ENCODE measurements at regions not wholly inside any gene's neighbourhood (a gene's known extent, or its start where the extent isn't known, plus 50 kb on each side); places are given as distances from the start of the nearest gene placed in this dataset.

- H3K4me1 ChIP-seq, result no peaks in the 10 kb centered on the region
- H3K27me3 ChIP-seq, result no peaks in the 10 kb centered on the region
- no peak for ATAC-seq
- H3K9me3 ChIP-seq, result peaks cover 0 to 9% (median 0%) of the 10 kb centered on the region in 3 donors
- WGBS, 2 donors (ENCODE audit: low coverage in 1 of 2), result 58 to 66% methylated on average over 3 of the region's 3 CpGs
- TF ChIP-seq POLR2AphosphoS5 (IDR thresholded peaks at IDR 0.05) (no peak), CTCF (IDR thresholded peaks at IDR 0.05) (no peak), POLR2A (IDR thresholded peaks at IDR 0.05) (no peak), EP300 (IDR thresholded peaks at IDR 0.05) (no peak)
- H3K4me3 ChIP-seq, result no peak overlapping the region
- H3K36me3 ChIP-seq, result no peaks in the 10 kb centered on the region
- H3K27ac ChIP-seq, result no peak overlapping the region
These were observed 1120.1 kb upstream of the NCAM2 start for GRCh38 chr21:19878133-19878532.

- Histone ChIP-seq H3K36me3 (no peaks in the 10 kb centered on the region), H3K4me1 (no peaks in the 10 kb centered on the region), H3K9me3 (no peaks in the 10 kb centered on the region), H3K4me3 (no peak overlapping the region), H3K27me3 (no peaks in the 10 kb centered on the region), H3K27ac (no peak overlapping the region)
- TF ChIP-seq POLR2AphosphoS5 (IDR thresholded peaks at IDR 0.05) (no peak), POLR2A (IDR thresholded peaks at IDR 0.05) (no peak), EP300 (IDR thresholded peaks at IDR 0.05) (no peak), CTCF (IDR thresholded peaks at IDR 0.05) (no peak)
- 95 to 98% methylated on average over 10 to 11 of the region's 11 CpGs for WGBS, 2 donors (ENCODE audit: low coverage in 1 of 2)
- ATAC-seq, result no peak
These were observed 1098.6 kb upstream of the NCAM2 start for GRCh38 chr21:19899645-19900044.

- H3K4me1 ChIP-seq, result no peaks in the 10 kb centered on the region
- TF ChIP-seq CTCF (IDR thresholded peaks at IDR 0.05) (no peak), POLR2AphosphoS5 (IDR thresholded peaks at IDR 0.05) (no peak), EP300 (IDR thresholded peaks at IDR 0.05) (no peak), POLR2A (IDR thresholded peaks at IDR 0.05) (no peak)
- no peaks in the 10 kb centered on the region for H3K9me3 ChIP-seq
- H3K36me3 ChIP-seq, result no peaks in the 10 kb centered on the region
- H3K4me3 ChIP-seq, result no peak overlapping the region
- no peak for ATAC-seq
- H3K27ac ChIP-seq, result no peak overlapping the region
- no peaks in the 10 kb centered on the region for H3K27me3 ChIP-seq
- 90 to 100% methylated on average over 1 to 2 of the region's 10 CpGs for WGBS, 2 donors (ENCODE audit: low coverage in 1 of 2)
These were observed 1098.1 kb upstream of the NCAM2 start for GRCh38 chr21:19900149-19900548.

- no peak overlapping the region for H3K27ac ChIP-seq
- no peaks in the 10 kb centered on the region for H3K36me3 ChIP-seq
- H3K4me1 ChIP-seq, result no peaks in the 10 kb centered on the region
- no peaks in the 10 kb centered on the region for H3K27me3 ChIP-seq
- WGBS, 2 donors (ENCODE audit: low coverage in 1 of 2), result 52 to 73% methylated on average over 1 of the region's 1 CpG
- TF ChIP-seq POLR2A (IDR thresholded peaks at IDR 0.05), result no peak
- no peak for TF ChIP-seq CTCF (IDR thresholded peaks at IDR 0.05)
- no peak for TF ChIP-seq POLR2AphosphoS5 (IDR thresholded peaks at IDR 0.05)
- TF ChIP-seq EP300 (IDR thresholded peaks at IDR 0.05), result no peak
- no peak overlapping the region for H3K4me3 ChIP-seq
- no peak for ATAC-seq
- no peaks in the 10 kb centered on the region for H3K9me3 ChIP-seq
These were observed 1089.8 kb upstream of the NCAM2 start for GRCh38 chr21:19908390-19908789.

- Histone ChIP-seq H3K4me1 (no peaks in the 10 kb centered on the region), H3K27me3 (no peaks in the 10 kb centered on the region), H3K4me3 (no peak overlapping the region), H3K27ac (no peak overlapping the region), H3K36me3 (no peaks in the 10 kb centered on the region), H3K9me3 (no peaks in the 10 kb centered on the region)
- WGBS, 2 donors (ENCODE audit: low coverage in 1 of 2), result 58 to 59% methylated on average over 4 to 6 of the region's 6 CpGs
- TF ChIP-seq POLR2AphosphoS5 (IDR thresholded peaks at IDR 0.05) (no peak), EP300 (IDR thresholded peaks at IDR 0.05) (no peak), POLR2A (IDR thresholded peaks at IDR 0.05) (no peak), CTCF (IDR thresholded peaks at IDR 0.05) (no peak)
- no peak for ATAC-seq
These were observed 1084.2 kb upstream of the NCAM2 start for GRCh38 chr21:19914028-19914427.

All from gastroesophageal sphincter (tissue), 4 donors.